BLaER1 treated with 17β-estradiol and CSF1 and Interleukin-3, amounts not matched to agents 10 nM and 100 nM (cell line): ENCODE measurements at regions not wholly inside any gene's neighbourhood (a gene's known extent, or its start where the extent isn't known, plus 50 kb on each side); places are given as distances from the start of the nearest gene placed in this dataset.

ENCODE experiments used
- H3K27ac ChIP-seq, 11 experiments: shearing (Covaris generic); formaldehyde crosslinking; 2 replicates each; pipeline ENCODE4 v1.8.1; 2022
- H3K27me3 ChIP-seq, 11 experiments: shearing (Covaris generic); formaldehyde crosslinking; 2 replicates each; pipeline ENCODE4 v1.8.1; 2022
- H3K36me3 ChIP-seq, 11 experiments: shearing (Covaris generic); formaldehyde crosslinking; 2 replicates each; pipeline ENCODE4 v1.8.1; 2022
- H3K4me1 ChIP-seq, 10 experiments: shearing (Covaris generic); formaldehyde crosslinking; 2 replicates each; pipeline ENCODE4 v1.8.1; 2022
- H3K4me2 ChIP-seq, 11 experiments: shearing (Covaris generic); formaldehyde crosslinking; 2 replicates each; pipeline ENCODE4 v1.8.1; 2022
- H3K4me3 ChIP-seq, 10 experiments: shearing (Covaris generic); formaldehyde crosslinking; 2 replicates each; pipeline ENCODE4 v1.8.1; 2022
- H3K9ac ChIP-seq, 11 experiments: shearing (Covaris generic); formaldehyde crosslinking; 2 replicates each; pipeline ENCODE4 v1.8.1; 2022
- H3K9me3 ChIP-seq, 11 experiments: shearing (Covaris generic); formaldehyde crosslinking; replicated peaks in 1 of 11; 2 replicates each; pipeline ENCODE4 v1.8.1; 2022
- H4K20me1 ChIP-seq, 11 experiments: shearing (Covaris generic); formaldehyde crosslinking; 2 replicates each; pipeline ENCODE4 v1.8.1; 2022
- Cebpa-rat ChIP-seq, 11 experiments: shearing (Covaris generic); IDR thresholded peaks; 2 replicates each; pipeline ENCODE4 v1.8.1; 2022

GRCh38 chr1:55547405-55547804, 332.2 kb upstream of the USP24 start:
- no peak overlapping the region for H3K27ac ChIP-seq
- no peaks in the 10 kb centered on the region for H4K20me1 ChIP-seq

DNA sequence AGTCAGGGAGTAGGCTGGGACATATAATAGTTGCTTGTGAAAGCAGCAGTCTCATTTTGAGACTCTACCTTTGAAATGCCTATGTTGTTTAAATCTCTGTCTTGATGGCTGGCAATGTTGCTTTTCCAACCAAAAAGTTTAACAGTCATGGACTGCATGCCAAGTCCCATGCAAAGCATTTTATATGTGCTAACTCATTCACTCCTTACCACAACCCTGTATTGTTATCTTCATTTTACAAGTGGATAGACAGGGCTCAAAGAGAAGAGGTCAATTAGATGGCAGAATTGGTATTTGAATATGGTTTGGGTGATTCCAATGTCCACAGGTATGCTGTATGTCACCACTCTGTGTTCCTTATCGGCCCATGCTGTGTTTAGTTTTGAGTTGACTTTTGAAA, 331.4 kb upstream of the USP24 start:
- Histone ChIP-seq H3K9ac (no peak overlapping the region), H3K4me2 (no peak overlapping the region)

More at GRCh38 chr1:55547405-55547804, 332.2 kb upstream of the USP24 start:
- no peaks in the 10 kb centered on the region for H3K4me1 ChIP-seq
- H3K9me3 ChIP-seq = peaks cover 1 to 14% (median 7%) of the 10 kb centered on the region in 11 experiments; a peak in 19 of 22 replicates
- no peak overlapping the region for H3K4me3 ChIP-seq
- H3K36me3 ChIP-seq = no peaks in the 10 kb centered on the region
- no peak overlapping the region for H3K4me2 ChIP-seq
- H3K9ac ChIP-seq = no peak overlapping the region
- TF ChIP-seq Cebpa-rat (IDR thresholded peaks at IDR 0.05) = no peak
- no peaks in the 10 kb centered on the region for H3K27me3 ChIP-seq

DNA sequence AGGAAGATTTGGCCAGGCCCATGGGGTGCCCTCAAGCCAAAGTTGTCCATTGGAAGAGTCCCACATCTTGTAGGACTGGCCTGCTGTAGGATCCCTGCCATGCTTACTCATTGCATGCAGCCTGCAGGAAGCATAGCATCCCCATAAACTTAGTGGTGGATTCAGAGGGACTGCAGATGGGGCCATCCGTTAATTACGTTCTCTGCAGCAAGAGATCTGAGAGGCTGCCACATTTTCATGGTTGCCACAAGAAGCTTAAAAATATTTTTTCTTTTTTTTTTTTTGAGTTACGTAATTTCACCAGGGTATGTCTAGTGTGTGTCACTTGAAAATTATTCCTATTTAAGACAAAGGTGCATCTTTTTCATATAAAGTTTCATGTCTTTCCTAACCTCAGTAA, 329.7 kb upstream of the USP24 start:
- Histone ChIP-seq H3K27ac (no peak overlapping the region), H3K27me3 (no peaks in the 10 kb centered on the region), H3K9me3 (no peaks in the 10 kb centered on the region), H3K4me1 (peaks cover 0 to 8% (median 7%) of the 10 kb centered on the region in 10 experiments; a peak in 15 of 20 replicates), H3K4me3 (no peak overlapping the region), H3K4me2 (no peak overlapping the region), H3K36me3 (no peaks in the 10 kb centered on the region), H4K20me1 (no peaks in the 10 kb centered on the region), H3K9ac (no peak overlapping the region)
- TF ChIP-seq Cebpa-rat (IDR thresholded peaks at IDR 0.05) = no peak

More for the DNA sequence above, 331.4 kb upstream of the USP24 start:
- no peak overlapping the region for H3K4me3 ChIP-seq
- no peaks in the 10 kb centered on the region for H4K20me1 ChIP-seq
- no peak for TF ChIP-seq Cebpa-rat (IDR thresholded peaks at IDR 0.05)
- no peaks in the 10 kb centered on the region for H3K4me1 ChIP-seq
- H3K27me3 ChIP-seq = no peaks in the 10 kb centered on the region
- H3K27ac ChIP-seq = no peak overlapping the region
- no peaks in the 10 kb centered on the region for H3K36me3 ChIP-seq
- H3K9me3 ChIP-seq = peaks cover 0 to 6% (median 0%) of the 10 kb centered on the region in 11 experiments; a peak in 7 of 22 replicates

DNA sequence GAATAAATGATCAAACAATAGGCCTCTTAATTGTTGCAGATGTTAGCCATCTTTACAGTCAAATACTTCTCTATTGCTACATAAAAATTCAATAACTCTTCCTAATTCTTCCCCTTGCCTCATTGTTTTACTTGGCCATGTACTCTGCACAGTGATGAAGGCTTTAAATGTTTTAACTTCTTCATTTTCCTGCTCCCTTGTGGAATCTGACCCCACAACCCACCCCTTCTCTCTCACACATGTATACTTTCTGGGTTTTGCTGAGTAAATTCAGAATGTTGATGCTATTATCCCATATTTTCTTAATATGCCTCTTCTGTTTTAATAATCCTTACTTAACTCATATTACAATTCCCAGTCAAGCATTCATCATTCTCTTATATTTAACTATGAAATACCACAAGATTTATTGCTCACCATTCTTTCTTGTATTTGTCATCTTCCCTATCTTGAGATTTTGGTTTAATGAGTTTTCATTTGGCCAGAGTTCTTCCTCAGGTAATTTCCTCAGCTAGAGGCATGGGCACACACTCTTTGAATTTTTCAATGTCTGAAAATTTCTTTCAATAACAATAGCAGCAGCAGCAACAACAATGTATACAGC, 327.8 kb upstream of the USP24 start:
- TF ChIP-seq Cebpa-rat (IDR thresholded peaks at IDR 0.05) = no peak
- no peak overlapping the region for H3K9ac ChIP-seq
- H3K4me2 ChIP-seq = no peak overlapping the region
- no peak overlapping the region for H3K4me3 ChIP-seq
- no peaks in the 10 kb centered on the region for H4K20me1 ChIP-seq
- H3K27ac ChIP-seq = no peak overlapping the region
- no peaks in the 10 kb centered on the region for H3K36me3 ChIP-seq
- peaks cover 0 to 16% (median 12%) of the 10 kb centered on the region in 10 experiments; a peak in 15 of 20 replicates for H3K4me1 ChIP-seq
- H3K27me3 ChIP-seq = no peaks in the 10 kb centered on the region
- no peaks in the 10 kb centered on the region for H3K9me3 ChIP-seq

DNA sequence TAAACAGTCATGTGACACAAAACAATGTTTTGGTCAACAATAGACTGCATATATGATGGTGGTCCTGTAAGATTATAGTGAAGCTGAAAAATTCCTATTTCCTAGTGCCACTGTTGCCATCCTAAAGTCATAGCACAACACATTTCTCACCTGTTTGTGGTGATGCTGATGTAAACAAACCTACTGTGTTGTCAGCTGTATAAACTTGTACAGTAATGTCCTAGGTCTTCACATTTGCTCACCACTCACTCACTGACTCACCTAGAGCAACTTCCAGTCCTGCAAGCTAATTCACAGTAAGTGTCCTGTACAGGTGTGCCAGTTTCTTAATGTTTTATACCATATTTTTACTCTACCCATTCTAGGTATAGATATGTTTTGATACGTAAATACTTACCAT, 326.1 kb upstream of the USP24 start:
- TF ChIP-seq Cebpa-rat (IDR thresholded peaks at IDR 0.05) = no peak
- no peak overlapping the region for H3K4me3 ChIP-seq
- no peak overlapping the region for H3K27ac ChIP-seq
- no peak overlapping the region for H3K4me2 ChIP-seq
- H3K9me3 ChIP-seq = no peaks in the 10 kb centered on the region
- no peaks in the 10 kb centered on the region for H3K36me3 ChIP-seq
- no peaks in the 10 kb centered on the region for H3K27me3 ChIP-seq
- peaks cover 0 to 17% (median 13%) of the 10 kb centered on the region in 10 experiments; a peak in 15 of 20 replicates for H3K4me1 ChIP-seq
- no peak overlapping the region for H3K9ac ChIP-seq
- no peaks in the 10 kb centered on the region for H4K20me1 ChIP-seq

- peaks cover 0 to 20% (median 13%) of the 10 kb centered on the region in 10 experiments; a peak in 15 of 20 replicates for H3K4me1 ChIP-seq
These were observed 324.7 kb upstream of the USP24 start for GRCh38 chr1:55539652-55540512.

GRCh38 chr1:55538428-55538827, 323.3 kb upstream of the USP24 start:
- Histone ChIP-seq H3K4me1 (peaks cover 0 to 20% (median 13%) of the 10 kb centered on the region in 10 experiments; a peak in 15 of 20 replicates), H3K9me3 (no peaks in the 10 kb centered on the region), H3K36me3 (no peaks in the 10 kb centered on the region), H3K9ac (no peak overlapping the region), H3K27me3 (no peaks in the 10 kb centered on the region), H3K27ac (no peak overlapping the region), H3K4me3 (no peak overlapping the region), H3K4me2 (no peak overlapping the region), H4K20me1 (no peaks in the 10 kb centered on the region)
- no peak for TF ChIP-seq Cebpa-rat (IDR thresholded peaks at IDR 0.05)

More at GRCh38 chr1:55539652-55540512, 324.7 kb upstream of the USP24 start:
- Histone ChIP-seq H3K27me3 (no peaks in the 10 kb centered on the region), H4K20me1 (no peaks in the 10 kb centered on the region), H3K4me3 (no peak overlapping the region), H3K4me2 (peak overlapping the region in 8 of 11 experiments; percentile 20 to 56 (median 39); a peak in 16 of 22 replicates), H3K36me3 (no peaks in the 10 kb centered on the region), H3K9me3 (no peaks in the 10 kb centered on the region), H3K9ac (no peak overlapping the region), H3K27ac (peak overlapping the region in 3 of 11 experiments; percentile 14 to 33 (median 15); a peak in 2 of 22 replicates)
- TF ChIP-seq Cebpa-rat (IDR thresholded peaks at IDR 0.05) = no peak

- H3K27ac ChIP-seq = no peak overlapping the region
- H3K4me2 ChIP-seq = peak overlapping the region in 7 of 11 experiments; percentile 11 to 49 (median 23); a peak in 9 of 22 replicates
- TF ChIP-seq Cebpa-rat (IDR thresholded peaks at IDR 0.05) = no peak
These were observed 321.3 kb upstream of the USP24 start for GRCh38 chr1:55536545-55536865.

GRCh38 chr1:55535724-55536544, 320.8 kb upstream of the USP24 start:
- Histone ChIP-seq H3K36me3 (no peaks in the 10 kb centered on the region), H3K27me3 (no peaks in the 10 kb centered on the region), H3K4me3 (no peak overlapping the region), H3K9ac (no peak overlapping the region; a peak in 1 of 22 replicates), H3K4me2 (peak overlapping the region in 7 of 11 experiments; percentile 11 to 49 (median 23); a peak in 9 of 22 replicates), H3K4me1 (peaks cover 0 to 20% (median 13%) of the 10 kb centered on the region in 10 experiments; a peak in 15 of 20 replicates), H3K9me3 (no peaks in the 10 kb centered on the region), H4K20me1 (no peaks in the 10 kb centered on the region), H3K27ac (no peak overlapping the region)
- no peak for TF ChIP-seq Cebpa-rat (IDR thresholded peaks at IDR 0.05)

More at GRCh38 chr1:55536545-55536865, 321.3 kb upstream of the USP24 start:
- H3K4me1 ChIP-seq = peaks cover 0 to 20% (median 13%) of the 10 kb centered on the region in 10 experiments; a peak in 15 of 20 replicates
- H3K9me3 ChIP-seq = no peaks in the 10 kb centered on the region
- H4K20me1 ChIP-seq = no peaks in the 10 kb centered on the region
- no peak overlapping the region for H3K4me3 ChIP-seq
- no peak overlapping the region; a peak in 1 of 22 replicates for H3K9ac ChIP-seq
- no peaks in the 10 kb centered on the region for H3K27me3 ChIP-seq
- H3K36me3 ChIP-seq = no peaks in the 10 kb centered on the region
